Ishikawa (cell line): ENCODE measurements at regions not wholly inside any gene's neighbourhood (a gene's known extent, or its start where the extent isn't known, plus 50 kb on each side); places are given as distances from the start of the nearest gene placed in this dataset.

Experiments
- CEBPB ChIP-seq: IDR thresholded peaks from 2 replicates; pipeline ENCODE4 v1.6.1; 2012
- CREB1 ChIP-seq: IDR thresholded peaks from 2 replicates; pipeline ENCODE4 v1.6.1; 2012; ENCODE audit warnings: low read depth
- EP300 ChIP-seq: IDR thresholded peaks from 2 replicates; pipeline ENCODE4 v1.6.1; 2012; ENCODE audit warnings: borderline replicate concordance
- FOXM1 ChIP-seq: IDR thresholded peaks from 2 replicates; pipeline ENCODE4 v1.6.1; 2012; ENCODE audit warnings: low read depth, borderline replicate concordance
- NFIC ChIP-seq: IDR thresholded peaks from 2 replicates; pipeline ENCODE4 v1.6.1; 2012
- RAD21 ChIP-seq: IDR thresholded peaks from 2 replicates; pipeline ENCODE4 v1.6.1; 2012; ENCODE audit warnings: low read depth
- REST ChIP-seq: IDR thresholded peaks from 2 replicates; pipeline ENCODE4 v1.6.1; 2012; ENCODE audit warnings: low read depth, mild to moderate bottlenecking
- TAF1 ChIP-seq: IDR thresholded peaks from 2 replicates; pipeline ENCODE4 v1.6.1; 2012; ENCODE audit warnings: low read depth, mild to moderate bottlenecking
- TEAD4 ChIP-seq: IDR thresholded peaks from 2 replicates; pipeline ENCODE4 v1.6.1; 2012
- TF ChIP-seq, protein P1 (sequence below): IDR thresholded peaks from 2 replicates; pipeline ENCODE4 v1.6.1; 2012

DNA sequence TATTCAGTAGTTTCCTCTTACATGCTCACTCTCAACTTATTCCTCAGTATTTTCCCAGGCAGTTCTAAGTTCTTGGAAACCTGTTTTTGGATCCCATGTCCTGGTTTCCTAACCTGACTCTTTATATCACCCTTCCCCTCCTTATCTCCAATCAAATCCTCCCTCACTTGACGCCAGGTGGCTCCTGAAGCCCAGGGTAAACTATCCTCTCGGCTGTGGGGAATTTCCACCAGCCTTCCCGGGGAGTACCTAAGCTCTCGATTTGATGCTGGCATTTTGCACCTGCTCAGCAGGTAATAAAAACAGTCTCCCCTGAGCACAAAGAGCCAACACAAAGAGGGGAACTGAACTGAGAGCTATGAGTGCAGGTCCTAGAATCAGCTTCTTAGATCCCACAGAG lies 538.0 kb downstream of the SLC4A3 start:
- TF ChIP-seq FOXM1 (no peak), CEBPB (no peak), RAD21 (peak; percentile 10; the same call in 1 of the 2 replicates), CREB1 (no peak), TEAD4 (no peak), TAF1 (no peak), REST (no peak), NFIC (no peak), EP300 (no peak)
- TF ChIP-seq, protein P1, sequence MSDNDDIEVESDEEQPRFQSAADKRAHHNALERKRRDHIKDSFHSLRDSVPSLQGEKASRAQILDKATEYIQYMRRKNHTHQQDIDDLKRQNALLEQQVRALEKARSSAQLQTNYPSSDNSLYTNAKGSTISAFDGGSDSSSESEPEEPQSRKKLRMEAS = no peak
